GM23338 (cell line): ENCODE measurements at regions not wholly inside any gene's neighbourhood (a gene's known extent, or its start where the extent isn't known, plus 50 kb on each side); places are given as distances from the start of the nearest gene placed in this dataset.

ENCODE experiments used
- ATAC-seq: fragments of 200-7000 bp; cut with Tn5 transposase; 3 replicates; pipeline ENCODE4 v1.9.1; 2020
- DNase-seq: peaks from one replicate; pipeline ENCODE4 v3.0.0-alpha.2; 2015; ENCODE audit warnings: low spot score
- H2AFZ ChIP-seq: fragments of 200-600 bp; sonication (generic); 2 replicates; pipeline ENCODE4 v1.8.0; 2016; ENCODE audit warnings: antibody characterized with exemption, mild to moderate bottlenecking, moderate library complexity
- H3F3A ChIP-seq: fragments of 200-600 bp; sonication (generic); replicated peaks from 2 replicates; pipeline ENCODE4 v1.8.0; 2017; ENCODE audit warnings: antibody characterized with exemption, mixed run types, low read depth
- H3K27ac ChIP-seq: fragments of 200-600 bp; sonication (generic); 2 replicates; pipeline ENCODE4 v1.6.1; 2016; ENCODE audit warnings: low read depth
- H3K27me3 ChIP-seq: fragments of 200-600 bp; sonication (generic); 2 replicates; pipeline ENCODE4 v1.8.0; 2016; ENCODE audit warnings: mild to moderate bottlenecking, mixed run types, moderate library complexity; ENCODE audit not compliant: insufficient read depth
- H3K36me3 ChIP-seq: fragments of 200-600 bp; sonication (generic); 2 replicates; pipeline ENCODE4 v1.8.0; 2016; ENCODE audit warnings: mild to moderate bottlenecking; ENCODE audit not compliant: insufficient read depth
- H3K4me1 ChIP-seq: fragments of 200-600 bp; sonication (generic); 2 replicates; pipeline ENCODE4 v1.8.0; 2016; ENCODE audit warnings: mild to moderate bottlenecking, moderate library complexity; ENCODE audit not compliant: insufficient read depth
- H3K4me2 ChIP-seq: fragments of 200-600 bp; sonication (generic); 2 replicates; pipeline ENCODE4 v1.7.1; 2017; ENCODE audit warnings: mixed run types
- H3K4me3 ChIP-seq: fragments of 200-600 bp; sonication (generic); 2 replicates; pipeline ENCODE4 v1.6.1; 2016; ENCODE audit warnings: mixed run types
- H3K79me2 ChIP-seq: fragments of 200-600 bp; sonication (generic); replicated peaks from 2 replicates; pipeline ENCODE4 v1.8.0; 2017; ENCODE audit warnings: mild to moderate bottlenecking; ENCODE audit not compliant: insufficient read depth
- H3K9me2 ChIP-seq: fragments of 200-600 bp; sonication (generic); 2 replicates; pipeline ENCODE4 v1.8.0; 2017; ENCODE audit not compliant: insufficient read depth
- H4K20me1 ChIP-seq: fragments of 200-600 bp; sonication (generic); replicated peaks from 2 replicates; pipeline ENCODE4 v1.8.0; 2017; ENCODE audit warnings: mild to moderate bottlenecking; ENCODE audit not compliant: insufficient read depth
- H3K27ac Mint-ChIP-seq: 2 replicates; pipeline ENCODE4 v1.8.0; 2020; ENCODE audit warnings: inconsistent platforms, mild to moderate bottlenecking, moderate library complexity, mixed read lengths
- H3K27me3 Mint-ChIP-seq: 3 replicates; pipeline ENCODE4 v1.8.0; 2022; ENCODE audit warnings: low read depth, mild to moderate bottlenecking, moderate library complexity, mixed read lengths, inconsistent platforms; ENCODE audit not compliant: insufficient read depth, poor library complexity
- H3K36me3 Mint-ChIP-seq: 3 replicates; pipeline ENCODE4 v1.8.0; 2021; ENCODE audit warnings: low read depth, mild to moderate bottlenecking, inconsistent platforms, moderate library complexity, mixed read lengths
- H3K4me1 Mint-ChIP-seq: 3 replicates; pipeline ENCODE4 v1.8.0; 2020; ENCODE audit warnings: mild to moderate bottlenecking, inconsistent platforms, mixed read lengths
- H3K4me3 Mint-ChIP-seq: 3 replicates; pipeline ENCODE4 v1.8.0; 2021; ENCODE audit warnings: moderate library complexity, mild to moderate bottlenecking, inconsistent platforms, mixed read lengths
- H3K9me3 Mint-ChIP-seq: 3 replicates; pipeline ENCODE4 v1.8.0; 2020; ENCODE audit warnings: moderate library complexity, mild to moderate bottlenecking, inconsistent platforms, mixed read lengths
- CREB1 ChIP-seq: fragments of 250-450 bp; sonication (Bioruptor Pico); IDR thresholded peaks from 2 replicates; pipeline ENCODE4 v1.5.0; 2020; ENCODE audit warnings: low read depth, mild to moderate bottlenecking, moderate library complexity
- CTCF ChIP-seq, 2 experiments: fragments of 200-600 bp in 1 of 2; sonication (generic) in 1 of 2; conservative IDR thresholded peaks; 2 replicates each; pipeline versions ENCODE4 v1.5.1 to v1.6.1; 2016 to 2017; ENCODE audit warnings: antibody characterized with exemption in 2 of 2, low read depth in 2 of 2, mild to moderate bottlenecking in 2 of 2, moderate library complexity in 1 of 2
- ETS1 ChIP-seq: IDR thresholded peaks from 2 replicates; pipeline ENCODE4 v1.6.1; 2016; ENCODE audit warnings: antibody characterized with exemption
- EZH2 ChIP-seq: fragments of 200-600 bp; sonication (generic); IDR thresholded peaks from one replicate; pipeline ENCODE4 v1.8.0; 2017; ENCODE audit warnings: antibody characterized with exemption, mild to moderate bottlenecking, low read depth; ENCODE audit not compliant: unreplicated experiment
- EZH2phosphoT487 ChIP-seq: fragments of 200-600 bp; sonication (generic); IDR thresholded peaks from one replicate; pipeline ENCODE4 v1.8.1; 2018; ENCODE audit warnings: antibody characterized with exemption; ENCODE audit not compliant: unreplicated experiment
- JUNB ChIP-seq: IDR thresholded peaks from one replicate; pipeline ENCODE4 v1.6.1; 2016; ENCODE audit warnings: antibody characterized with exemption; ENCODE audit not compliant: unreplicated experiment
- NANOG ChIP-seq: IDR thresholded peaks from 2 replicates; pipeline ENCODE4 v1.6.1; 2016; ENCODE audit warnings: antibody characterized with exemption, borderline replicate concordance
- POLR2AphosphoS5 ChIP-seq: IDR thresholded peaks from 2 replicates; pipeline ENCODE4 v1.6.1; 2016; ENCODE audit warnings: antibody characterized with exemption, low read depth
- REST ChIP-seq: IDR thresholded peaks from one replicate; pipeline ENCODE4 v1.6.1; 2018; ENCODE audit warnings: antibody characterized with exemption; ENCODE audit not compliant: unreplicated experiment
- STAT1 ChIP-seq: IDR thresholded peaks from one replicate; pipeline ENCODE4 v1.6.1; 2016; ENCODE audit warnings: antibody characterized with exemption; ENCODE audit not compliant: unreplicated experiment
- ZNF114 ChIP-seq: fragments of 250-450 bp; sonication (Bioruptor Pico); IDR thresholded peaks from 2 replicates; pipeline ENCODE4 v1.5.0; 2020; ENCODE audit warnings: mild to moderate bottlenecking, moderate library complexity
- ZNF331 ChIP-seq: fragments of 250-450 bp; sonication (Bioruptor Pico); IDR thresholded peaks from 2 replicates; pipeline ENCODE4 v1.5.0; 2020; ENCODE audit warnings: low read depth, mild to moderate bottlenecking, moderate library complexity
- TF ChIP-seq, protein P1 (sequence below): fragments of 250-450 bp; sonication (Bioruptor Pico); IDR thresholded peaks from 2 replicates; pipeline ENCODE4 v1.5.0; 2020; ENCODE audit warnings: mild to moderate bottlenecking, moderate library complexity

DNA sequence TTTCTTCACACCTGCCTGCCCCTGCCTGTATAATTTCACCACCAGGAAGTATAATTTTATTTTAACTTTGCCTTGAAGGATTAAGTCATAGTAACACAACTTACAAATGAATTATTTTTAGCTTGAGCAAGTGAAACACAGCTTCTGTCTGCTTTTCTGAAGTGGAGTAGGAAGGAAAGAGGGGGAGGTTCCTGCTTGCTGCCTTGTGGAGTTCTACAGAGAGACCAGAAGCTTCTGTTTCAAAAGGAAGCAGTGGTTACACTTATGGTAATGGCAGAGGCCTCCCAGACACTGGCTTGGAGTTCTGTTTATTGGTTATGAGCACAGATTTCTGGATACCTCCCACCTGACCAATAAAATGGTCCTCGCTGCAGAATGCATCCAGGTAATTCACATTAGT, 159.6 kb downstream of the TMEM200A start:
- H3K27me3 ChIP-seq = no peaks in the 10 kb centered on the region
- H4K20me1 ChIP-seq = no peaks in the 10 kb centered on the region
- no peaks in the 10 kb centered on the region for H3K4me1 ChIP-seq
- no peaks in the 10 kb centered on the region for H3F3A ChIP-seq
- no peak overlapping the region for H3K4me3 ChIP-seq
- peak overlapping the region; percentile 59; the same call in 1 of the 2 replicates for H2AFZ ChIP-seq
- Mint-ChIP-seq H3K36me3 (no peaks in the 10 kb centered on the region), H3K4me1 (peaks cover 5% of the 10 kb centered on the region; the same call in 1 of the 3 replicates), H3K27ac (no peak overlapping the region), H3K4me3 (no peak overlapping the region), H3K27me3 (no peaks in the 10 kb centered on the region), H3K9me3 (no peaks in the 10 kb centered on the region; the same call in 2 of the 3 replicates)
- no peak overlapping the region for H3K4me2 ChIP-seq
- ATAC-seq = no peak
- no peaks in the 10 kb centered on the region for H3K9me2 ChIP-seq
- H3K36me3 ChIP-seq = no peaks in the 10 kb centered on the region
- no peak overlapping the region for H3K27ac ChIP-seq
- no peaks in the 10 kb centered on the region for H3K79me2 ChIP-seq
- TF ChIP-seq JUNB (no peak), CTCF (conservative IDR thresholded peaks at IDR 0.05; ENCODE audit: low read depth in 2 of 2) (no peak), NANOG (no peak), REST (no peak), ETS1 (no peak), CREB1 (CRISPR knock-in tag) (no peak), POLR2AphosphoS5 (no peak), EZH2 (no peak), STAT1 (no peak), EZH2phosphoT487 (no peak), ZNF114 (CRISPR knock-in tag) (no peak), ZNF331 (no peak)
- TF ChIP-seq, protein P1, sequence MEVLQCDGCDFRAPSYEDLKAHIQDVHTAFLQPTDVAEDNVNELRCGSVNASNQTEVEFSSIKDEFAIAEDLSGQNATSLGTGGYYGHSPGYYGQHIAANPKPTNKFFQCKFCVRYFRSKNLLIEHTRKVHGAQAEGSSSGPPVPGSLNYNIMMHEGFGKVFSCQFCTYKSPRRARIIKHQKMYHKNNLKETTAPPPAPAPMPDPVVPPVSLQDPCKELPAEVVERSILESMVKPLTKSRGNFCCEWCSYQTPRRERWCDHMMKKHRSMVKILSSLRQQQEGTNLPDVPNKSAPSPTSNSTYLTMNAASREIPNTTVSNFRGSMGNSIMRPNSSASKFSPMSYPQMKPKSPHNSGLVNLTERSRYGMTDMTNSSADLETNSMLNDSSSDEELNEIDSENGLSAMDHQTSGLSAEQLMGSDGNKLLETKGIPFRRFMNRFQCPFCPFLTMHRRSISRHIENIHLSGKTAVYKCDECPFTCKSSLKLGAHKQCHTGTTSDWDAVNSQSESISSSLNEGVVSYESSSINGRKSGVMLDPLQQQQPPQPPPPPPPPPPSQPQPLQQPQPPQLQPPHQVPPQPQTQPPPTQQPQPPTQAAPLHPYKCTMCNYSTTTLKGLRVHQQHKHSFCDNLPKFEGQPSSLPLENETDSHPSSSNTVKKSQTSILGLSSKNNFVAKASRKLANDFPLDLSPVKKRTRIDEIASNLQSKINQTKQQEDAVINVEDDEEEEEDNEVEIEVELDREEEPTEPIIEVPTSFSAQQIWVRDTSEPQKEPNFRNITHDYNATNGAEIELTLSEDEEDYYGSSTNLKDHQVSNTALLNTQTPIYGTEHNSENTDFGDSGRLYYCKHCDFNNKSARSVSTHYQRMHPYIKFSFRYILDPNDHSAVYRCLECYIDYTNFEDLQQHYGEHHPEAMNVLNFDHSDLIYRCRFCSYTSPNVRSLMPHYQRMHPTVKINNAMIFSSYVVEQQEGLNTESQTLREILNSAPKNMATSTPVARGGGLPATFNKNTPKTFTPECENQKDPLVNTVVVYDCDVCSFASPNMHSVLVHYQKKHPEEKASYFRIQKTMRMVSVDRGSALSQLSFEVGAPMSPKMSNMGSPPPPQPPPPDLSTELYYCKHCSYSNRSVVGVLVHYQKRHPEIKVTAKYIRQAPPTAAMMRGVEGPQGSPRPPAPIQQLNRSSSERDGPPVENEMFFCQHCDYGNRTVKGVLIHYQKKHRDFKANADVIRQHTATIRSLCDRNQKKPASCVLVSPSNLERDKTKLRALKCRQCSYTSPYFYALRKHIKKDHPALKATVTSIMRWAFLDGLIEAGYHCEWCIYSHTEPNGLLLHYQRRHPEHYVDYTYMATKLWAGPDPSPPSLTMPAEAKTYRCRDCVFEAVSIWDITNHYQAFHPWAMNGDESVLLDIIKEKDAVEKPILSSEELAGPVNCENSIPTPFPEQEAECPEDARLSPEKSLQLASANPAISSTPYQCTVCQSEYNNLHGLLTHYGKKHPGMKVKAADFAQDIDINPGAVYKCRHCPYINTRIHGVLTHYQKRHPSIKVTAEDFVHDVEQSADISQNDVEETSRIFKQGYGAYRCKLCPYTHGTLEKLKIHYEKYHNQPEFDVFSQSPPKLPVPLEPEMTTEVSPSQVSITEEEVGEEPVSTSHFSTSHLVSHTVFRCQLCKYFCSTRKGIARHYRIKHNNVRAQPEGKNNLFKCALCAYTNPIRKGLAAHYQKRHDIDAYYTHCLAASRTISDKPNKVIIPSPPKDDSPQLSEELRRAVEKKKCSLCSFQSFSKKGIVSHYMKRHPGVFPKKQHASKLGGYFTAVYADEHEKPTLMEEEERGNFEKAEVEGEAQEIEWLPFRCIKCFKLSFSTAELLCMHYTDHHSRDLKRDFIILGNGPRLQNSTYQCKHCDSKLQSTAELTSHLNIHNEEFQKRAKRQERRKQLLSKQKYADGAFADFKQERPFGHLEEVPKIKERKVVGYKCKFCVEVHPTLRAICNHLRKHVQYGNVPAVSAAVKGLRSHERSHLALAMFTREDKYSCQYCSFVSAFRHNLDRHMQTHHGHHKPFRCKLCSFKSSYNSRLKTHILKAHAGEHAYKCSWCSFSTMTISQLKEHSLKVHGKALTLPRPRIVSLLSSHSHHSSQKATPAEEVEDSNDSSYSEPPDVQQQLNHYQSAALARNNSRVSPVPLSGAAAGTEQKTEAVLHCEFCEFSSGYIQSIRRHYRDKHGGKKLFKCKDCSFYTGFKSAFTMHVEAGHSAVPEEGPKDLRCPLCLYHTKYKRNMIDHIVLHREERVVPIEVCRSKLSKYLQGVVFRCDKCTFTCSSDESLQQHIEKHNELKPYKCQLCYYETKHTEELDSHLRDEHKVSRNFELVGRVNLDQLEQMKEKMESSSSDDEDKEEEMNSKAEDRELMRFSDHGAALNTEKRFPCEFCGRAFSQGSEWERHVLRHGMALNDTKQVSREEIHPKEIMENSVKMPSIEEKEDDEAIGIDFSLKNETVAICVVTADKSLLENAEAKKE (CRISPR knock-in tag) = no peak
- DNase-seq = no peak
